Lower lobe of right lung (tissue), 2 donors: ENCODE measurements at regions not wholly inside any gene's neighbourhood (a gene's known extent, or its start where the extent isn't known, plus 50 kb on each side); places are given as distances from the start of the nearest gene placed in this dataset.
A peak's percentile ranks its signal among the peaks of the same experiment; 100 is the strongest.

ENCODE experiments used
- ATAC-seq, 2 donors: fragments of 200-7000 bp; cut with Tn5 transposase; one replicate each; pipeline ENCODE4 v1.9.1; 2020 to 2022; ENCODE audit warnings: mild to moderate bottlenecking in 2 of 2, moderate library complexity in 2 of 2
- DNase-seq: peaks from one replicate; pipeline ENCODE4 v3.0.0-alpha.2; 2020
- H3K27ac ChIP-seq: fragments of 200-600 bp; one replicate; pipeline ENCODE4 v1.8.0; 2022
- H3K27me3 ChIP-seq: fragments of 200-600 bp; one replicate; pipeline ENCODE4 v1.8.0; 2022; ENCODE audit warnings: low read depth
- H3K36me3 ChIP-seq: fragments of 200-600 bp; one replicate; pipeline ENCODE4 v1.8.0; 2022; ENCODE audit warnings: mild to moderate bottlenecking
- H3K4me1 ChIP-seq: fragments of 200-600 bp; one replicate; pipeline ENCODE4 v1.8.0; 2022
- H3K4me3 ChIP-seq: fragments of 200-600 bp; one replicate; pipeline ENCODE4 v1.8.0; 2022; ENCODE audit warnings: mild to moderate bottlenecking
- H3K9me3 ChIP-seq: fragments of 200-600 bp; one replicate; pipeline ENCODE4 v1.8.0; 2022
- CTCF ChIP-seq: fragments of 200-600 bp; IDR thresholded peaks from one replicate; pipeline ENCODE4 v1.8.0; 2022; ENCODE audit warnings: antibody characterized with exemption, mild to moderate bottlenecking
- intact Hi-C: fragments of 100-400 bp; cut with DNase I; formaldehyde crosslinking; loops from one replicate; pipeline ENCODE4 v1.11.0; 2022
- donor health status: DM: no; HTN: yes; CAD: no; lungs with severe emphysema.

- intact Hi-C loops = no loop called here
- Histone ChIP-seq H3K4me1 (no peaks in the 10 kb centered on the region), H3K27ac (no peak overlapping the region), H3K27me3 (no peaks in the 10 kb centered on the region), H3K36me3 (no peaks in the 10 kb centered on the region), H3K9me3 (no peaks in the 10 kb centered on the region), H3K4me3 (no peak overlapping the region)
- ATAC-seq = no peak
- TF ChIP-seq CTCF = no peak
- no peak for DNase-seq
Observed at GRCh38 chr5:2848619-2849018, 97.1 kb upstream of the IRX2 start.

GRCh38 chr5:2847608-2848007 lies 96.1 kb upstream of the IRX2 start:
- no peak overlapping the region for H3K4me3 ChIP-seq
- DNase-seq = no peak
- H3K27me3 ChIP-seq = no peaks in the 10 kb centered on the region
- no peaks in the 10 kb centered on the region for H3K36me3 ChIP-seq
- H3K9me3 ChIP-seq = no peaks in the 10 kb centered on the region
- no peak for ATAC-seq
- no peak overlapping the region for H3K27ac ChIP-seq
- no peak for TF ChIP-seq CTCF
- intact Hi-C loops = no loop called here
- H3K4me1 ChIP-seq = no peaks in the 10 kb centered on the region

GRCh38 chr5:2841208-2841607 lies 89.7 kb upstream of the IRX2 start:
- DNase-seq (no peak), ATAC-seq (no peak)
- Histone ChIP-seq H3K27ac (no peak overlapping the region), H3K4me1 (no peaks in the 10 kb centered on the region), H3K36me3 (no peaks in the 10 kb centered on the region), H3K27me3 (no peaks in the 10 kb centered on the region), H3K9me3 (no peaks in the 10 kb centered on the region), H3K4me3 (no peak overlapping the region)
- TF ChIP-seq CTCF = no peak
- intact Hi-C loops = no loop called here

GRCh38 chr5:2840372-2840915 lies 89.0 kb upstream of the IRX2 start:
- no peak overlapping the region for H3K27ac ChIP-seq
- no peak for TF ChIP-seq CTCF
- peak; percentile 37 to 48 for ATAC-seq

GRCh38 chr5:2836133-2836532 lies 84.7 kb upstream of the IRX2 start:
- Histone ChIP-seq H3K9me3 (no peaks in the 10 kb centered on the region), H3K27ac (no peak overlapping the region), H3K4me1 (no peaks in the 10 kb centered on the region), H3K36me3 (no peaks in the 10 kb centered on the region), H3K4me3 (no peak overlapping the region), H3K27me3 (peaks cover 5% of the 10 kb centered on the region)
- intact Hi-C loops = no loop called here
- no peak for DNase-seq
- no peak for ATAC-seq
- no peak for TF ChIP-seq CTCF

More at GRCh38 chr5:2840372-2840915, 89.0 kb upstream of the IRX2 start:
- no peaks in the 10 kb centered on the region for H3K36me3 ChIP-seq
- H3K4me1 ChIP-seq = no peaks in the 10 kb centered on the region
- no peaks in the 10 kb centered on the region for H3K27me3 ChIP-seq
- intact Hi-C loops = no loop called here
- DNase-seq = no peak
- H3K4me3 ChIP-seq = no peak overlapping the region
- no peaks in the 10 kb centered on the region for H3K9me3 ChIP-seq

- Histone ChIP-seq H3K27ac (no peak overlapping the region), H3K4me3 (no peak overlapping the region), H3K27me3 (peaks cover 5% of the 10 kb centered on the region), H3K36me3 (no peaks in the 10 kb centered on the region), H3K9me3 (no peaks in the 10 kb centered on the region), H3K4me1 (no peaks in the 10 kb centered on the region)
- intact Hi-C loops = no loop called here
- no peak for TF ChIP-seq CTCF
- DNase-seq = no peak
- no peak for ATAC-seq
Observed at GRCh38 chr5:2833556-2833955, 82.1 kb upstream of the IRX2 start.
